OCI-LY1 (cell line): ENCODE measurements at regions not wholly inside any gene's neighbourhood (a gene's known extent, or its start where the extent isn't known, plus 50 kb on each side); places are given as distances from the start of the nearest gene placed in this dataset.

Experiments used
- H2AFZ ChIP-seq: fragments of 200-600 bp; sonication (generic), shearing (Covaris generic); 2 replicates; pipeline ENCODE4 v1.6.0; 2014; ENCODE audit warnings: antibody characterized with exemption, mild to moderate bottlenecking, low read length
- H3F3A ChIP-seq: fragments of 200-600 bp; sonication (generic), shearing (Covaris generic); 2 replicates; pipeline ENCODE4 v1.6.0; 2014; ENCODE audit warnings: mild to moderate bottlenecking, antibody characterized with exemption, low read length, moderate library complexity; ENCODE audit not compliant: insufficient read depth
- H3K27ac ChIP-seq: fragments of 200-600 bp; sonication (generic); 2 replicates; pipeline ENCODE4 v1.5.1; 2014; ENCODE audit warnings: low read length, mixed run types, mild to moderate bottlenecking, low read depth; ENCODE audit not compliant: poor library complexity, severe bottlenecking
- H3K27me3 ChIP-seq: fragments of 200-600 bp; sonication (generic); 2 replicates; pipeline ENCODE4 v1.6.0; 2014; ENCODE audit warnings: antibody characterized with exemption, mild to moderate bottlenecking, low read length, moderate library complexity; ENCODE audit not compliant: insufficient read depth
- H3K36me3 ChIP-seq: fragments of 200-600 bp; sonication (generic); 2 replicates; pipeline ENCODE4 v1.6.1; 2014; ENCODE audit warnings: mild to moderate bottlenecking, antibody characterized with exemption, low read length, moderate library complexity, mixed read lengths; ENCODE audit not compliant: insufficient read depth
- H3K4me1 ChIP-seq: fragments of 200-600 bp; sonication (generic); 2 replicates; pipeline ENCODE4 v1.5.1; 2014; ENCODE audit warnings: mild to moderate bottlenecking, low read length, moderate library complexity; ENCODE audit not compliant: insufficient read depth, severe bottlenecking
- H3K4me2 ChIP-seq: fragments of 200-600 bp; sonication (generic), shearing (Covaris generic); 2 replicates; pipeline ENCODE4 v1.6.1; 2014; ENCODE audit warnings: low read length
- H3K4me3 ChIP-seq: fragments of 200-600 bp; sonication (generic); 2 replicates; pipeline ENCODE4 v1.5.1; 2014; ENCODE audit warnings: low read length, low read depth, mild to moderate bottlenecking, mixed read lengths; ENCODE audit not compliant: poor library complexity, severe bottlenecking
- H3K79me2 ChIP-seq: fragments of 200-600 bp; shearing (Covaris generic); 2 replicates; pipeline ENCODE4 v1.6.1; 2016; ENCODE audit warnings: mixed run types, low read length, mixed read lengths; ENCODE audit not compliant: insufficient read depth
- H3K9ac ChIP-seq: fragments of 200-600 bp; sonication (generic), shearing (Covaris generic); 2 replicates; pipeline ENCODE4 v1.6.1; 2014; ENCODE audit warnings: mild to moderate bottlenecking, low read length, mixed read lengths
- H3K9me2 ChIP-seq: fragments of 200-600 bp; sonication (generic), shearing (Covaris generic); 2 replicates; pipeline ENCODE4 v1.6.1; 2014; ENCODE audit warnings: low read depth, mild to moderate bottlenecking, low read length, mixed read lengths
- H3K9me3 ChIP-seq: fragments of 200-600 bp; shearing (Covaris generic); 2 replicates; pipeline ENCODE4 v1.6.1; 2014; ENCODE audit warnings: low read length, mixed read lengths
- H4K20me1 ChIP-seq: fragments of 200-600 bp; sonication (generic), shearing (Covaris generic); 2 replicates; pipeline ENCODE4 v1.6.0; 2016; ENCODE audit warnings: mild to moderate bottlenecking, low read length; ENCODE audit not compliant: insufficient read depth
- CTCF ChIP-seq: fragments of 200-600 bp; sonication (generic), shearing (Covaris generic); IDR thresholded peaks from 2 replicates; pipeline ENCODE4 v1.5.1; 2017; ENCODE audit warnings: mild to moderate bottlenecking, antibody characterized with exemption, low read length, moderate library complexity, mixed read lengths
- EZH2 ChIP-seq: fragments of 200-600 bp; sonication (generic), shearing (Covaris generic); IDR thresholded peaks from 2 replicates; pipeline ENCODE4 v1.8.0; 2017; ENCODE audit warnings: borderline replicate concordance, mixed run types, mild to moderate bottlenecking, antibody characterized with exemption, low read length, moderate library complexity, mixed read lengths

GRCh38 chr7:16035392-16035791, 348.9 kb upstream of the MEOX2 start:
- TF ChIP-seq EZH2 = no peak
- TF ChIP-seq CTCF = no peak
- H3K27ac ChIP-seq = no peak overlapping the region
- no peak overlapping the region for H3K4me2 ChIP-seq

GRCh38 chr7:16034866-16035265, 348.4 kb upstream of the MEOX2 start:
- H3K4me2 ChIP-seq = no peak overlapping the region
- H3K9me3 ChIP-seq = no peaks in the 10 kb centered on the region
- H3K9me2 ChIP-seq = no peaks in the 10 kb centered on the region; the same call in 1 of the 2 replicates
- no peak overlapping the region for H3K9ac ChIP-seq
- H3F3A ChIP-seq = no peaks in the 10 kb centered on the region
- H3K4me1 ChIP-seq = no peaks in the 10 kb centered on the region
- H2AFZ ChIP-seq = no peak overlapping the region
- no peaks in the 10 kb centered on the region for H3K27me3 ChIP-seq
- no peak overlapping the region for H3K4me3 ChIP-seq
- no peaks in the 10 kb centered on the region for H3K79me2 ChIP-seq
- no peak for TF ChIP-seq EZH2
- no peak for TF ChIP-seq CTCF
- no peaks in the 10 kb centered on the region for H4K20me1 ChIP-seq
- H3K36me3 ChIP-seq = no peaks in the 10 kb centered on the region
- no peak overlapping the region for H3K27ac ChIP-seq

More at GRCh38 chr7:16035392-16035791, 348.9 kb upstream of the MEOX2 start:
- Histone ChIP-seq H3K4me1 (no peaks in the 10 kb centered on the region), H3K9me2 (no peaks in the 10 kb centered on the region; the same call in 1 of the 2 replicates), H2AFZ (no peak overlapping the region), H3K36me3 (no peaks in the 10 kb centered on the region), H4K20me1 (no peaks in the 10 kb centered on the region), H3K9ac (no peak overlapping the region), H3K9me3 (no peaks in the 10 kb centered on the region), H3K27me3 (no peaks in the 10 kb centered on the region), H3F3A (no peaks in the 10 kb centered on the region), H3K4me3 (no peak overlapping the region), H3K79me2 (no peaks in the 10 kb centered on the region)

GRCh38 chr7:16034353-16034752, 347.9 kb upstream of the MEOX2 start:
- no peaks in the 10 kb centered on the region for H3K27me3 ChIP-seq
- TF ChIP-seq CTCF (no peak), EZH2 (no peak)
- H3K4me1 ChIP-seq = no peaks in the 10 kb centered on the region
- no peak overlapping the region for H3K27ac ChIP-seq
- H3F3A ChIP-seq = no peaks in the 10 kb centered on the region
- no peaks in the 10 kb centered on the region; the same call in 1 of the 2 replicates for H3K9me2 ChIP-seq
- H4K20me1 ChIP-seq = no peaks in the 10 kb centered on the region
- H3K36me3 ChIP-seq = no peaks in the 10 kb centered on the region
- no peak overlapping the region for H3K4me3 ChIP-seq
- no peak overlapping the region for H3K4me2 ChIP-seq
- H2AFZ ChIP-seq = no peak overlapping the region
- no peaks in the 10 kb centered on the region for H3K79me2 ChIP-seq
- H3K9me3 ChIP-seq = no peaks in the 10 kb centered on the region
- H3K9ac ChIP-seq = no peak overlapping the region
